ENCODE measurements at regions not wholly inside any gene's neighbourhood (a gene's known extent, or its start where the extent isn't known, plus 50 kb on each side); places are given as distances from the start of the nearest gene placed in this dataset.
A peak's percentile ranks its signal among the peaks of the same experiment; 100 is the strongest.

- no peak for DNase-seq
- Histone ChIP-seq H3K9ac (ENCODE audit: extremely low read depth, low read length, poor library complexity, severe bottlenecking) (no peak overlapping the region), H3K27me3 (ENCODE audit: control insufficient read depth, insufficient read depth, low read length, poor library complexity, severe bottlenecking) (no peaks in the 10 kb centered on the region), H3K4me1 (ENCODE audit: control insufficient read depth, insufficient read depth, low read length) (no peaks in the 10 kb centered on the region), H3K9me3 (ENCODE audit: control insufficient read depth, low read length) (no peaks in the 10 kb centered on the region), H3K27ac (ENCODE audit: low read depth, low read length) (no peak overlapping the region), H3K36me3 (ENCODE audit: control insufficient read depth, insufficient read depth, low read length) (no peaks in the 10 kb centered on the region), H3K4me3 (ENCODE audit: low read length) (no peak overlapping the region)
- no peak for TF ChIP-seq CTCF (conservative IDR thresholded peaks at IDR 0.05)
- Mint-ChIP-seq H3K4me3 (no peak overlapping the region), H3K27me3 (ENCODE audit: insufficient read depth) (no peaks in the 10 kb centered on the region), H3K36me3 (ENCODE audit: low read depth) (no peaks in the 10 kb centered on the region), H3K9me3 (no peaks in the 10 kb centered on the region), H3K4me1 (no peaks in the 10 kb centered on the region), H3K27ac (no peak overlapping the region)
Measured at GRCh38 chr1:194387531-194387930, 1201.1 kb upstream of the B3GALT2 start.

GRCh38 chr1:194378517-194378916 lies 1192.1 kb upstream of the B3GALT2 start:
- H3K4me3 Mint-ChIP-seq = no peak overlapping the region
- no peak overlapping the region for H3K27ac Mint-ChIP-seq
- H3K36me3 Mint-ChIP-seq (ENCODE audit: low read depth) = no peaks in the 10 kb centered on the region
- no peak overlapping the region for H3K4me3 ChIP-seq (ENCODE audit: low read length)
- no peaks in the 10 kb centered on the region for H3K9me3 Mint-ChIP-seq
- H3K9ac ChIP-seq (ENCODE audit: extremely low read depth, low read length, poor library complexity, severe bottlenecking) = no peak overlapping the region
- no peak overlapping the region for H3K27ac ChIP-seq (ENCODE audit: low read depth, low read length)
- no peaks in the 10 kb centered on the region for H3K4me1 ChIP-seq (ENCODE audit: control insufficient read depth, insufficient read depth, low read length)
- no peaks in the 10 kb centered on the region for H3K36me3 ChIP-seq (ENCODE audit: control insufficient read depth, insufficient read depth, low read length)
- no peaks in the 10 kb centered on the region for H3K27me3 ChIP-seq (ENCODE audit: control insufficient read depth, insufficient read depth, low read length, poor library complexity, severe bottlenecking)
- H3K4me1 Mint-ChIP-seq = no peaks in the 10 kb centered on the region
- peak; percentile 60 for DNase-seq
- H3K9me3 ChIP-seq (ENCODE audit: control insufficient read depth, low read length) = no peaks in the 10 kb centered on the region
- no peak for TF ChIP-seq CTCF (conservative IDR thresholded peaks at IDR 0.05)
- no peaks in the 10 kb centered on the region for H3K27me3 Mint-ChIP-seq (ENCODE audit: insufficient read depth)

GRCh38 chr1:194374649-194375048 lies 1188.2 kb upstream of the B3GALT2 start:
- DNase-seq = no peak
- H3K27ac Mint-ChIP-seq = no peak overlapping the region
- no peaks in the 10 kb centered on the region for H3K36me3 Mint-ChIP-seq (ENCODE audit: low read depth)
- Histone ChIP-seq H3K9ac (ENCODE audit: extremely low read depth, low read length, poor library complexity, severe bottlenecking) (no peak overlapping the region), H3K27ac (ENCODE audit: low read depth, low read length) (no peak overlapping the region), H3K36me3 (ENCODE audit: control insufficient read depth, insufficient read depth, low read length) (no peaks in the 10 kb centered on the region), H3K9me3 (ENCODE audit: control insufficient read depth, low read length) (no peaks in the 10 kb centered on the region), H3K4me1 (ENCODE audit: control insufficient read depth, insufficient read depth, low read length) (no peaks in the 10 kb centered on the region), H3K4me3 (ENCODE audit: low read length) (no peak overlapping the region), H3K27me3 (ENCODE audit: control insufficient read depth, insufficient read depth, low read length, poor library complexity, severe bottlenecking) (no peaks in the 10 kb centered on the region)
- no peaks in the 10 kb centered on the region for H3K4me1 Mint-ChIP-seq
- no peaks in the 10 kb centered on the region for H3K27me3 Mint-ChIP-seq (ENCODE audit: insufficient read depth)
- TF ChIP-seq CTCF (conservative IDR thresholded peaks at IDR 0.05) = no peak
- H3K4me3 Mint-ChIP-seq = no peak overlapping the region
- no peaks in the 10 kb centered on the region for H3K9me3 Mint-ChIP-seq
- 99 to 100% methylated on average over 3 to 6 of the region's 6 CpGs for WGBS, 2 experiments (ENCODE audit: insufficient coverage in 1 of 2, insufficient read length in 1 of 2)
